Trophoblast cell (in vitro differentiated cells and primary cell): ENCODE measurements at regions not wholly inside any gene's neighbourhood (a gene's known extent, or its start where the extent isn't known, plus 50 kb on each side); places are given as distances from the start of the nearest gene placed in this dataset.

Experiments
- DNase-seq, 2 donors: peaks; one replicate each; pipeline ENCODE4 v3.0.0-alpha.2; 2016
- H2AFZ ChIP-seq: 2 replicates; pipeline ENCODE4 v1.6.1; 2013; ENCODE audit warnings: low read length, moderate library complexity, mild to moderate bottlenecking; ENCODE audit not compliant: insufficient read depth, poor library complexity
- H2AK5ac ChIP-seq: 2 replicates; pipeline ENCODE4 v1.6.1; 2013; ENCODE audit warnings: mild to moderate bottlenecking, low read length
- H2BK120ac ChIP-seq: 2 replicates; pipeline ENCODE4 v1.6.1; 2013; ENCODE audit warnings: low read length, mild to moderate bottlenecking, moderate library complexity; ENCODE audit not compliant: insufficient read depth, poor library complexity
- H2BK12ac ChIP-seq: 2 replicates; pipeline ENCODE4 v1.6.1; 2013; ENCODE audit warnings: mild to moderate bottlenecking, low read length, moderate library complexity
- H2BK5ac ChIP-seq: 2 replicates; pipeline ENCODE4 v1.6.1; 2013; ENCODE audit warnings: low read length, low read depth, moderate library complexity, mild to moderate bottlenecking; ENCODE audit not compliant: poor library complexity
- H3K14ac ChIP-seq: 2 replicates; pipeline ENCODE4 v1.6.1; 2013; ENCODE audit warnings: mild to moderate bottlenecking, low read length
- H3K18ac ChIP-seq: 2 replicates; pipeline ENCODE4 v1.6.1; 2013; ENCODE audit warnings: mild to moderate bottlenecking, low read length
- H3K23ac ChIP-seq: 2 replicates; pipeline ENCODE4 v1.6.1; 2013; ENCODE audit warnings: low read length
- H3K27ac ChIP-seq: 2 replicates; pipeline ENCODE4 v1.5.1; 2013; ENCODE audit warnings: low read depth, mild to moderate bottlenecking, inconsistent platforms, low read length, moderate library complexity
- H3K27me3 ChIP-seq: 2 replicates; pipeline ENCODE4 v1.6.1; 2013; ENCODE audit warnings: inconsistent platforms, mild to moderate bottlenecking, low read length, moderate library complexity; ENCODE audit not compliant: insufficient read depth
- H3K36me3 ChIP-seq, 2 experiments: 1 replicate in 1 of 2; 2 replicates in 1 of 2; pipeline ENCODE4 v1.6.1; 2013; ENCODE audit warnings: low read length in 2 of 2, mild to moderate bottlenecking in 2 of 2, moderate library complexity in 1 of 2; ENCODE audit not compliant: insufficient read depth in 2 of 2, control insufficient read depth in 1 of 2
- H3K4ac ChIP-seq: 2 replicates; pipeline ENCODE4 v1.6.1; 2013; ENCODE audit warnings: low read depth, mild to moderate bottlenecking, low read length, moderate library complexity
- H3K4me1 ChIP-seq, 2 experiments: 1 replicate in 1 of 2; 2 replicates in 1 of 2; pipeline ENCODE4 v1.6.1; 2013; ENCODE audit warnings: low read length in 2 of 2, mild to moderate bottlenecking in 2 of 2, moderate library complexity in 1 of 2; ENCODE audit not compliant: insufficient read depth in 2 of 2, control insufficient read depth in 1 of 2
- H3K4me2 ChIP-seq: 2 replicates; pipeline ENCODE4 v1.6.1; 2013; ENCODE audit warnings: inconsistent platforms, mild to moderate bottlenecking, low read length, moderate library complexity
- H3K4me3 ChIP-seq: 2 replicates; pipeline ENCODE4 v1.5.1; 2013; ENCODE audit warnings: mild to moderate bottlenecking, low read depth, low read length, inconsistent platforms
- H3K79me1 ChIP-seq: one replicate; pipeline ENCODE4 v1.6.1; 2013; ENCODE audit warnings: low read length
- H3K79me2 ChIP-seq: 2 replicates; pipeline ENCODE4 v1.6.1; 2013; ENCODE audit warnings: low read length, mild to moderate bottlenecking; ENCODE audit not compliant: control insufficient read depth, insufficient read depth, poor library complexity
- H3K9ac ChIP-seq: 2 replicates; pipeline ENCODE4 v1.6.1; 2013; ENCODE audit warnings: mild to moderate bottlenecking, low read length
- H3K9me3 ChIP-seq: 2 replicates; pipeline ENCODE4 v1.6.1; 2013; ENCODE audit warnings: low read depth, mild to moderate bottlenecking, control low read depth, inconsistent platforms, low read length; ENCODE audit not compliant: insufficient read depth
- H4K12ac ChIP-seq: 2 replicates; pipeline ENCODE4 v1.6.1; 2013; ENCODE audit warnings: low read depth, mild to moderate bottlenecking, low read length, moderate library complexity
- H4K8ac ChIP-seq: 2 replicates; pipeline ENCODE4 v1.6.1; 2013; ENCODE audit warnings: low read depth, mild to moderate bottlenecking, low read length, moderate library complexity
- H4K91ac ChIP-seq: one replicate; pipeline ENCODE4 v1.6.1; 2013; ENCODE audit warnings: low read depth, mild to moderate bottlenecking, low read length, moderate library complexity
- WGBS: extraction: QIAGEN DNeasy Blood & Tissue Kit; methylation state at CpG from one replicate; pipeline ENCODE4 v1.1.7; 2013; ENCODE audit warnings: missing lambda C conversion rate; ENCODE audit not compliant: insufficient read length, insufficient coverage; ENCODE audit errors: extremely low coverage; 5-methylcytosine and 5-hydroxymethylcytosine counted together

DNA sequence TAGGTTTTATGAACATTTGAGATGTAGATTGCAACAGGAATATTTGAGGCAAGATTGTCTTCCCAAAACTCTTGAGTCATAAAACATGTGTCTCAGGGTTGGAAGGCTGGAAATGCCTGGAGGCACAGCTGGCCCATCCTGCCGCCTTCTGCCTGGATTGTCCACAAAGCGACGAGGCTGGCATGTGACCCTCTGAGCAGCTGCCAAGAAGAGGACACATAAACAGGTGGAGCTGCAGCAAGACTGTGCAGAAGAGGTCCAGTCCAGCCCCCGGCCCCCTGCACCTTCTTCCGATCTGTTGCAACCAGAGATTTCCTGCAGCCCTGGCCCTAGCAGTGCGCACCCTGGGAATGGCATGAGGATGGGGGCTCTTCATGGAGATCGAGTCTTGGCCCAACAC is 101.9 kb upstream of the BCOR start:
- Histone ChIP-seq H2AFZ (no peak overlapping the region), H3K18ac (no peak overlapping the region), H4K12ac (no peak overlapping the region), H3K79me1 (no peaks in the 10 kb centered on the region), H3K23ac (no peak overlapping the region), H3K4me1 (no peaks in the 10 kb centered on the region), H4K8ac (no peak overlapping the region), H3K4me3 (no peak overlapping the region), H4K91ac (no peak overlapping the region), H3K14ac (no peak overlapping the region), H3K79me2 (no peaks in the 10 kb centered on the region), H3K36me3 (no peaks in the 10 kb centered on the region), H2BK5ac (no peak overlapping the region), H2BK120ac (no peak overlapping the region), H2AK5ac (no peak overlapping the region), H2BK12ac (no peak overlapping the region), H3K27ac (no peak overlapping the region), H3K4me2 (no peak overlapping the region), H3K4ac (no peak overlapping the region), H3K9ac (no peak overlapping the region), H3K9me3 (no peaks in the 10 kb centered on the region), H3K27me3 (no peaks in the 10 kb centered on the region)
- DNase-seq, result peak in 1 of 2 donors; percentile 34
- WGBS, result no CpG with 5 or more reads among the region's 7 CpGs

DNA sequence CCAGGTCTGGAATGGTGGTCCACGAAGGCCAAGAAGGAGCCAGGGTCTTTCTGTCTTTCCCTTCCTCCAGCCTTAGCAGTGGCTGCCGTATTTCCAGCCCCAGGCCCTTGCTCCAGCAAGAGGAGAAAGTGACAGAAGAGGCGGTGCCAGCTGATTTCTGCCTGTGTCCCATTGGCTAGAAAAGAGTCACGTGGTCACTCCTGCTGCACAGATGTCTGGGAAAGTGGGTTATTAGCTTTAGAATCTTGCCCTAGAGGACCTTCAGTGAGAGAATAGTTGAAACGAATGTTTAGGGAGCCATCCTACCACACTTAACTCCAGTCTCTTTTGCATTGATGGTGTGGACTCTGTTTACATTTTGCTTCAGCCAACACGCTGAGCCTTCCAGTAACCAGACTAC is 99.3 kb upstream of the BCOR start:
- Histone ChIP-seq H3K9me3 (no peaks in the 10 kb centered on the region), H4K91ac (no peak overlapping the region), H3K23ac (no peak overlapping the region), H3K79me1 (no peaks in the 10 kb centered on the region), H3K4me1 (no peaks in the 10 kb centered on the region), H3K9ac (no peak overlapping the region), H2AK5ac (no peak overlapping the region), H2BK120ac (no peak overlapping the region), H2BK12ac (no peak overlapping the region), H2AFZ (no peak overlapping the region), H3K27ac (no peak overlapping the region), H3K4ac (no peak overlapping the region), H3K79me2 (no peaks in the 10 kb centered on the region), H3K27me3 (no peaks in the 10 kb centered on the region), H2BK5ac (no peak overlapping the region), H3K4me2 (no peak overlapping the region), H3K4me3 (no peak overlapping the region), H4K12ac (no peak overlapping the region), H3K36me3 (no peaks in the 10 kb centered on the region), H3K14ac (no peak overlapping the region), H4K8ac (no peak overlapping the region), H3K18ac (no peak overlapping the region)
- DNase-seq, result no peak
- WGBS, result no CpG with 5 or more reads among the region's 6 CpGs

DNA sequence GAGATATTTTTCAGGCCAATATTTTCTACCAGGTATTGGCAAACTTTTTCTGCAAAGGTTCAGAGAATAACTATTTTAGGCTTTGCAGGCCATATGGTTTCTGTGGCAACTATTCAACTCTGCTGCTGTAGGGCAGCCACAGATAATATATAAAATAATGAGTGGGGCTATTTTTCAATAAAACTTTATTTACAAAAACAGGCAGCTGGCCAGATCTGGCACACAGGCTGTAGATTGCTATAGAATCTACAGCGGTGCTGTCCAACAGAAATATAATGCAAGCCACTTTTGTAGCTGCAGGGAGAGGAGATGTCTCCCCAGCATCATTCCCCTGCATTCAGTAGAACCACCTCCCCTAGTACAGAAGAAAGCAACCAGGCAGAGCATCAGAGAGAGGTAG is 97.6 kb upstream of the BCOR start:
- no peaks in the 10 kb centered on the region for H3K4me1 ChIP-seq
- no peaks in the 10 kb centered on the region for H3K79me2 ChIP-seq
- H3K36me3 ChIP-seq, result no peaks in the 10 kb centered on the region
- H3K4me3 ChIP-seq, result no peak overlapping the region
- H2BK120ac ChIP-seq, result no peak overlapping the region
- H3K27me3 ChIP-seq, result no peaks in the 10 kb centered on the region
- no peak overlapping the region for H2AK5ac ChIP-seq
- no peak overlapping the region for H2BK12ac ChIP-seq
- H3K4me2 ChIP-seq, result no peak overlapping the region
- H4K8ac ChIP-seq, result no peak overlapping the region
- H3K9me3 ChIP-seq, result no peaks in the 10 kb centered on the region
- WGBS, result no CpG with 5 or more reads among the region's 1 CpG
- H3K27ac ChIP-seq, result no peak overlapping the region
- no peaks in the 10 kb centered on the region for H3K79me1 ChIP-seq
- H3K14ac ChIP-seq, result no peak overlapping the region
- no peak overlapping the region for H3K18ac ChIP-seq
- no peak for DNase-seq
- no peak overlapping the region for H4K12ac ChIP-seq
- no peak overlapping the region for H3K9ac ChIP-seq
- H4K91ac ChIP-seq, result no peak overlapping the region
- H2AFZ ChIP-seq, result no peak overlapping the region
- H2BK5ac ChIP-seq, result no peak overlapping the region
- no peak overlapping the region for H3K4ac ChIP-seq
- no peak overlapping the region for H3K23ac ChIP-seq

DNA sequence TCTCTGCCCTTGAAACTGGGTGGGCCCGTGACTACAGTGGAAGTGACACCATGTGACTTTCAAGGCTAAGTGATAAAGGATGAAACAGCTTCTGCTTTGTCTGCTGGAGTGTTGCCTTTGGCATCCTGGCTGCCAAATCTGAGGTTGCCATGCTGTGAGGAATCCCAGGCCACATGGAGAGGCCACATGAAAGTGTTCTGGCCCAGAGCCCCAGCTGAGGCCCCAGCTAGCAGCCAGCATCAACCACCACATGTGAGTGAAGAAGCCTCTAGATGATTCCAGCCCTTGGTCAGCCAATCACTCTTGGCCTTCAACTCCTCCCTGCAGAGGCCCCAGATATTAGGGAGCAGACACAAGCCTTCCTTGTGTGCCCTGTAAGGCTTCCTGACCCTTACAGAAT is 94.4 kb upstream of the BCOR start:
- Histone ChIP-seq H3K4me3 (no peak overlapping the region), H3K14ac (no peak overlapping the region), H3K79me1 (no peaks in the 10 kb centered on the region), H3K4me2 (no peak overlapping the region), H3K9me3 (no peaks in the 10 kb centered on the region), H2BK5ac (no peak overlapping the region), H3K27me3 (no peaks in the 10 kb centered on the region), H3K36me3 (no peaks in the 10 kb centered on the region), H2AFZ (no peak overlapping the region), H4K91ac (no peak overlapping the region), H3K18ac (no peak overlapping the region), H3K23ac (no peak overlapping the region), H3K4me1 (no peaks in the 10 kb centered on the region), H3K4ac (no peak overlapping the region), H3K27ac (no peak overlapping the region), H4K8ac (no peak overlapping the region), H3K9ac (no peak overlapping the region), H4K12ac (no peak overlapping the region), H2BK12ac (no peak overlapping the region), H3K79me2 (no peaks in the 10 kb centered on the region), H2AK5ac (no peak overlapping the region), H2BK120ac (no peak overlapping the region)
- DNase-seq, result no peak
- WGBS, result no CpG with 5 or more reads among the region's 1 CpG
